ENCODE measurements at regions not wholly inside any gene's neighbourhood (a gene's known extent, or its start where the extent isn't known, plus 50 kb on each side); places are given as distances from the start of the nearest gene placed in this dataset.

- H3K36me3 ChIP-seq (ENCODE audit: control insufficient read depth, insufficient read depth, low read length): no peaks in the 10 kb centered on the region
- H3K4me3 ChIP-seq (ENCODE audit: insufficient read depth, low read depth, low read length): no peak overlapping the region
- no peaks in the 10 kb centered on the region for H3K27me3 ChIP-seq (ENCODE audit: control insufficient read depth, insufficient read depth, low read length, poor library complexity, severe bottlenecking)
- H3K9me3 ChIP-seq (ENCODE audit: control insufficient read depth, low read length): peaks cover 2% of the 10 kb centered on the region
- no peak overlapping the region for H3K27ac ChIP-seq (ENCODE audit: insufficient read depth, low read depth, low read length, poor library complexity, severe bottlenecking)
- no peaks in the 10 kb centered on the region for H3K4me1 ChIP-seq (ENCODE audit: control insufficient read depth, insufficient read depth, low read length)
- 95 to 96% methylated on average over 4 of the region's 4 CpGs for WGBS, 2 experiments
Measured at GRCh38 chr1:56236688-56237087, 342.7 kb downstream of the PLPP3 start.

DNA sequence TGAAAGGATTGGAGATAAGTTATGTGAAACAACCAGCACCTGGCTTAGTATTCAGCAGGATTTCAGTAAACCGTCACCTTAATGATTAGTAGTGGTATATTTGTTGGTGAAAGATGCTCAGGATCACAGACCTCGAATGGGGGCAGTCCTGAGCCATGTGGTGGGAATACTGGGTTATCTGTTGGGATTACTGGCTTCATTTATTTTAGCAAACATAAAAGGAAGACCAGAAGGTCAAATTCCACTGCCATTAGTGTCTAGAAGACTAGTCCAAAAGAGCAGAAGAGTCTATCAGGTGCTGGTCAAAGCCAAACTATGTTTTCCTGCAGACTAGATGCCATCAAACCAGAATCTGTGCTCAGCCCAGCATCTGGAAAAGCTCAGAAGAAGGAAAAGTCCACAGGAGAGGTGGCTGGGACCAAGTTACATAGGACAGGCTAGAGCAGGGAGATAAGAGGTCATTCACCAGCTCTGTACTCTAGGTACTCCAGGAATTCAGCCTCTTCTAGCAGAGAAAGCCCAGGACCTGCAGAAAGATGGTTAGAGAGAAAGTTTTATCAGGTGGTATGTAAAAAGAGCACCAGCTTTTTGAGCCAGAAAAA lies 343.4 kb downstream of the PLPP3 start:
- Histone ChIP-seq H3K27me3 (ENCODE audit: control insufficient read depth, insufficient read depth, low read length, poor library complexity, severe bottlenecking) (no peaks in the 10 kb centered on the region), H3K27ac (ENCODE audit: insufficient read depth, low read depth, low read length, poor library complexity, severe bottlenecking) (no peak overlapping the region), H3K36me3 (ENCODE audit: control insufficient read depth, insufficient read depth, low read length) (no peaks in the 10 kb centered on the region), H3K4me3 (ENCODE audit: insufficient read depth, low read depth, low read length) (no peak overlapping the region), H3K4me1 (ENCODE audit: control insufficient read depth, insufficient read depth, low read length) (no peaks in the 10 kb centered on the region), H3K9me3 (ENCODE audit: control insufficient read depth, low read length) (no peaks in the 10 kb centered on the region)
- WGBS, 2 experiments: 86 to 100% methylated on average over 2 of the region's 2 CpGs

DNA sequence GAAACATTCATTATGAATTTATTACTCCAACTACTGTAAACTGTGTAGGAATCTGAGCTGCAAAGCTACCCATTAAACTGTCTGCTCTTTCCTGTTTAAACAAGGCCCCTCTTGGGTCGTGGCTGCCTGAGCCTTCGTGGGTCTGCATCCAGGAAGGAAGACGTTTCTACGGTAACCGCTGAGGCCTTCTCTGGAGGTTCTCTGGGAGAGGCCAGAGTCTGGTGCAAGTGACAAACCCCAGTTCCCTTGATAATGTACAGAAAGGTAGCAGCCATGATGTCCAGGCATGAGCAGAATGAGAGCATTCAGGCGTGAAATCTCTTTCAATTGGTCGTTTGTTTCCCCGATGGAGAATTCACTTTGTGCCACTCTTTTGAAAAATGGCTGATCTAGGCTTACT lies 350.2 kb downstream of the PLPP3 start:
- no peak overlapping the region for H3K27ac ChIP-seq (ENCODE audit: insufficient read depth, low read depth, low read length, poor library complexity, severe bottlenecking)
- no peaks in the 10 kb centered on the region for H3K4me1 ChIP-seq (ENCODE audit: control insufficient read depth, insufficient read depth, low read length)
- H3K9me3 ChIP-seq (ENCODE audit: control insufficient read depth, low read length): no peaks in the 10 kb centered on the region
- no peak overlapping the region for H3K4me3 ChIP-seq (ENCODE audit: insufficient read depth, low read depth, low read length)
- WGBS, 2 experiments: 69 to 73% methylated on average over 8 of the region's 8 CpGs
- H3K27me3 ChIP-seq (ENCODE audit: control insufficient read depth, insufficient read depth, low read length, poor library complexity, severe bottlenecking): no peaks in the 10 kb centered on the region
- H3K36me3 ChIP-seq (ENCODE audit: control insufficient read depth, insufficient read depth, low read length): no peaks in the 10 kb centered on the region

GRCh38 chr1:56227886-56228285 lies 351.5 kb downstream of the PLPP3 start:
- Histone ChIP-seq H3K27ac (ENCODE audit: insufficient read depth, low read depth, low read length, poor library complexity, severe bottlenecking) (no peak overlapping the region), H3K9me3 (ENCODE audit: control insufficient read depth, low read length) (no peaks in the 10 kb centered on the region), H3K4me1 (ENCODE audit: control insufficient read depth, insufficient read depth, low read length) (no peaks in the 10 kb centered on the region), H3K4me3 (ENCODE audit: insufficient read depth, low read depth, low read length) (no peak overlapping the region), H3K27me3 (ENCODE audit: control insufficient read depth, insufficient read depth, low read length, poor library complexity, severe bottlenecking) (no peaks in the 10 kb centered on the region), H3K36me3 (ENCODE audit: control insufficient read depth, insufficient read depth, low read length) (no peaks in the 10 kb centered on the region)
- WGBS, 2 experiments: 91 to 92% methylated on average over 3 of the region's 3 CpGs

GRCh38 chr1:56227401-56227800 lies 352.0 kb downstream of the PLPP3 start:
- no peaks in the 10 kb centered on the region for H3K27me3 ChIP-seq (ENCODE audit: control insufficient read depth, insufficient read depth, low read length, poor library complexity, severe bottlenecking)
- no peaks in the 10 kb centered on the region for H3K9me3 ChIP-seq (ENCODE audit: control insufficient read depth, low read length)
- no peak overlapping the region for H3K27ac ChIP-seq (ENCODE audit: insufficient read depth, low read depth, low read length, poor library complexity, severe bottlenecking)
- no peak overlapping the region for H3K4me3 ChIP-seq (ENCODE audit: insufficient read depth, low read depth, low read length)
- H3K4me1 ChIP-seq (ENCODE audit: control insufficient read depth, insufficient read depth, low read length): no peaks in the 10 kb centered on the region
- 91% methylated on average over 1 of the region's 1 CpG; no CpG with 5 or more reads in 1 of the 2 experiments for WGBS, 2 experiments
- no peaks in the 10 kb centered on the region for H3K36me3 ChIP-seq (ENCODE audit: control insufficient read depth, insufficient read depth, low read length)

DNA sequence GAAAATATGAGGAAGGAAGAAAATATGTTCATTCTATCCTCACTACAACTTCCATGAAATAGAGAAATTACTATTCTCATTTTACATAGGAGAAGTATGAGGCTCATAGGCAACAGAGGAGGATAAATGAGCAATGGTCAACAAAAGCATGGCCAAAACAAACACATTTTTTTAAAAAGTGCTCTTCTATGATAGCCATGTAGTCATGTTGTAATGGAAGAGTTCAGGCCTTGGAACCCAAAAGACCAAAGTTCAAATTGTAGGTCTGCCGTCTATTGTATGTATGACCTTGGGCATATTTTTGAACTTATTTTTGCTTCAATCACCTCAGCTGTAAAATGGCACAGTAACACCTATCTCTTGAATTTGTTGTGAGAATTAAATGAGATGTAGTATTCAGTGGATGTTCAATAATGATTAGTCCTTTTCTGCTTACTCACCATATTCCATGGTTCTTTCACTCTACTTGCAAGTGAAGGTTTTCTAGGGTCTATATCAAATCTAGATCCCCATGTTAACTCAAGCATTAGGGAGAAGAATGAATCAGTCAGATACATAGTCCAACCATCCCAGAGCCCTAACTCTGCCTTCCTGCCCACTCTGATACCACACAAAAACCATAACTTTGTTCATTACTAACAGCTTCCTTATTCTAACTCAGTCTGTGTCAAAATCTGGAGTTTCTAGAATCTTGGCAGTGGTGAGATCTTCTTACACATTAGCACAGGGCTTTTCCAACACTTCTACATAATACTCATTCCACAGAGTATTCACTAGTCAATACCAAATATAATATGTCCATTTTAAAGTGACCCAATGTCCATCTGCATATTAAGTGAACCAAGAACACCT lies 353.2 kb downstream of the PLPP3 start:
- H3K36me3 ChIP-seq (ENCODE audit: control insufficient read depth, insufficient read depth, low read length): no peaks in the 10 kb centered on the region
- no peak overlapping the region for H3K27ac ChIP-seq (ENCODE audit: insufficient read depth, low read depth, low read length, poor library complexity, severe bottlenecking)
- no peaks in the 10 kb centered on the region for H3K4me1 ChIP-seq (ENCODE audit: control insufficient read depth, insufficient read depth, low read length)
- H3K27me3 ChIP-seq (ENCODE audit: control insufficient read depth, insufficient read depth, low read length, poor library complexity, severe bottlenecking): no peaks in the 10 kb centered on the region
- H3K9me3 ChIP-seq (ENCODE audit: control insufficient read depth, low read length): no peaks in the 10 kb centered on the region
- no peak overlapping the region for H3K4me3 ChIP-seq (ENCODE audit: insufficient read depth, low read depth, low read length)
- WGBS, 2 experiments: 100% methylated on average over 1 of the region's 1 CpG

GRCh38 chr1:56223968-56224367 lies 355.4 kb downstream of the PLPP3 start:
- no peak overlapping the region for H3K4me3 ChIP-seq (ENCODE audit: insufficient read depth, low read depth, low read length)
- 93 to 96% methylated on average over 2 of the region's 2 CpGs for WGBS, 2 experiments

GRCh38 chr1:56222914-56223540 lies 356.3 kb downstream of the PLPP3 start:
- Histone ChIP-seq H3K27me3 (ENCODE audit: control insufficient read depth, insufficient read depth, low read length, poor library complexity, severe bottlenecking) (no peaks in the 10 kb centered on the region), H3K4me1 (ENCODE audit: control insufficient read depth, insufficient read depth, low read length) (no peaks in the 10 kb centered on the region), H3K36me3 (ENCODE audit: control insufficient read depth, insufficient read depth, low read length) (no peaks in the 10 kb centered on the region), H3K27ac (ENCODE audit: insufficient read depth, low read depth, low read length, poor library complexity, severe bottlenecking) (no peak overlapping the region), H3K4me3 (ENCODE audit: insufficient read depth, low read depth, low read length) (no peak overlapping the region), H3K9me3 (ENCODE audit: control insufficient read depth, low read length) (no peaks in the 10 kb centered on the region)

More at GRCh38 chr1:56223968-56224367, 355.4 kb downstream of the PLPP3 start:
- H3K27ac ChIP-seq (ENCODE audit: insufficient read depth, low read depth, low read length, poor library complexity, severe bottlenecking): no peak overlapping the region
- H3K9me3 ChIP-seq (ENCODE audit: control insufficient read depth, low read length): no peaks in the 10 kb centered on the region
- H3K36me3 ChIP-seq (ENCODE audit: control insufficient read depth, insufficient read depth, low read length): no peaks in the 10 kb centered on the region
- no peaks in the 10 kb centered on the region for H3K27me3 ChIP-seq (ENCODE audit: control insufficient read depth, insufficient read depth, low read length, poor library complexity, severe bottlenecking)
- H3K4me1 ChIP-seq (ENCODE audit: control insufficient read depth, insufficient read depth, low read length): no peaks in the 10 kb centered on the region

DNA sequence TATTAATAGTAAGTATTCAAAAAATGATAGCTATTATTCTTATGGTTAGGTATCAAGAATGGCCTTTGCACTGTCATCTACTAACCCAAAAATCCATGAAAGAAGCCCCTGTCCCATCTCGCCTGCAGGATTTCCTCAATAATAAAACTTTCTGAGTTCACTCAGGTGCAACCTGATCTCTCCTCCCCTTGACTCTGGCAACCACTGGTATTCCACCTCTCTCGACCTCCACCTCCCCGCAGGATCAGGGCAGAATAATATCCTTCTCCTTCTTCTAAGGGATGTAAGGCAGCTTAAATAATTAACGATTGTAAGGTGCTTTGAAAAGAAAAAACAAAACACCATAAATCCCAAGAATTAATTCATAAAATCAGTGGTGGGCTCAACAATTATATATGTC lies 359.3 kb downstream of the PLPP3 start:
- no peaks in the 10 kb centered on the region for H3K4me1 ChIP-seq (ENCODE audit: control insufficient read depth, insufficient read depth, low read length)
- no peak overlapping the region for H3K4me3 ChIP-seq (ENCODE audit: insufficient read depth, low read depth, low read length)
- H3K27ac ChIP-seq (ENCODE audit: insufficient read depth, low read depth, low read length, poor library complexity, severe bottlenecking): no peak overlapping the region
- H3K9me3 ChIP-seq (ENCODE audit: control insufficient read depth, low read length): no peaks in the 10 kb centered on the region
- 91 to 94% methylated on average over 3 of the region's 4 CpGs for WGBS, 2 experiments
- no peaks in the 10 kb centered on the region for H3K36me3 ChIP-seq (ENCODE audit: control insufficient read depth, insufficient read depth, low read length)
- H3K27me3 ChIP-seq (ENCODE audit: control insufficient read depth, insufficient read depth, low read length, poor library complexity, severe bottlenecking): no peaks in the 10 kb centered on the region

DNA sequence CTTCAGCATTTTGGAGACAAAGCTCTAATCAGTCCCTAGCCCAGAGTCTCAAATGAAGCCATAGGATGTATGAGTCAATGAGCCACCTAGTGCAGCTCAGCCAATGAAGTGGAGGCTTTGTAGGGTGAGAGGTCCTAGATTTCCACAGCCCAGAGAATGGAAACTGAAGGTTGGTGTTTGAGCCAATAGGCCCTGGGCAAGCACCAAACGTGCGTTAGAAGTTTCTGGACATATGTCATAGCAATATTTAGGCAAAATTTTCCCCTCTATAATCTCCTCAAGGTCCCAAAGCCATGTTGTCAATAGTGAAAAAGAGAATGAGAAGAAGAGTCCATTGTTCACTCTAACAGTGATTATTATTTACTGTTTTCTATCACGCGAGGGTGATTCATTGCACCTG lies 361.3 kb downstream of the PLPP3 start:
- Histone ChIP-seq H3K36me3 (ENCODE audit: control insufficient read depth, insufficient read depth, low read length) (no peaks in the 10 kb centered on the region), H3K9me3 (ENCODE audit: control insufficient read depth, low read length) (no peaks in the 10 kb centered on the region), H3K27ac (ENCODE audit: insufficient read depth, low read depth, low read length, poor library complexity, severe bottlenecking) (no peak overlapping the region), H3K27me3 (ENCODE audit: control insufficient read depth, insufficient read depth, low read length, poor library complexity, severe bottlenecking) (no peaks in the 10 kb centered on the region), H3K4me3 (ENCODE audit: insufficient read depth, low read depth, low read length) (no peak overlapping the region), H3K4me1 (ENCODE audit: control insufficient read depth, insufficient read depth, low read length) (no peaks in the 10 kb centered on the region)
- WGBS, 2 experiments: 89 to 100% methylated on average over 4 of the region's 4 CpGs

Data from ectodermal cell (in vitro differentiated cells).